HepG2 (cell line): ENCODE measurements at regions not wholly inside any gene's neighbourhood (a gene's known extent, or its start where the extent isn't known, plus 50 kb on each side); places are given as distances from the start of the nearest gene placed in this dataset.

Source experiments
- EZH2 ChIP-seq: conservative IDR thresholded peaks from 2 replicates; pipeline ENCODE4 v1.6.1; 2012; ENCODE audit warnings: mild to moderate bottlenecking, low read depth, low read length, moderate library complexity
- HCFC1 ChIP-seq: fragments of 150-350 bp; IDR thresholded peaks from 2 replicates; pipeline ENCODE4 v1.6.1; 2014; ENCODE audit warnings: low read depth, low read length
- MAX ChIP-seq: IDR thresholded peaks from 2 replicates; pipeline ENCODE4 v1.6.1; 2012; ENCODE audit warnings: inconsistent platforms
- NFYB ChIP-seq: sonication (generic); formaldehyde crosslinking; IDR thresholded peaks from 2 replicates; pipeline ENCODE4 v1.4.0; 2020; ENCODE audit warnings: missing genetic modification reagents
- TF ChIP-seq, protein P1 (sequence below): IDR thresholded peaks from 2 replicates; pipeline ENCODE4 v1.6.1; 2016; ENCODE audit warnings: missing compliant biosample characterization, missing genetic modification reagents, borderline replicate concordance

DNA sequence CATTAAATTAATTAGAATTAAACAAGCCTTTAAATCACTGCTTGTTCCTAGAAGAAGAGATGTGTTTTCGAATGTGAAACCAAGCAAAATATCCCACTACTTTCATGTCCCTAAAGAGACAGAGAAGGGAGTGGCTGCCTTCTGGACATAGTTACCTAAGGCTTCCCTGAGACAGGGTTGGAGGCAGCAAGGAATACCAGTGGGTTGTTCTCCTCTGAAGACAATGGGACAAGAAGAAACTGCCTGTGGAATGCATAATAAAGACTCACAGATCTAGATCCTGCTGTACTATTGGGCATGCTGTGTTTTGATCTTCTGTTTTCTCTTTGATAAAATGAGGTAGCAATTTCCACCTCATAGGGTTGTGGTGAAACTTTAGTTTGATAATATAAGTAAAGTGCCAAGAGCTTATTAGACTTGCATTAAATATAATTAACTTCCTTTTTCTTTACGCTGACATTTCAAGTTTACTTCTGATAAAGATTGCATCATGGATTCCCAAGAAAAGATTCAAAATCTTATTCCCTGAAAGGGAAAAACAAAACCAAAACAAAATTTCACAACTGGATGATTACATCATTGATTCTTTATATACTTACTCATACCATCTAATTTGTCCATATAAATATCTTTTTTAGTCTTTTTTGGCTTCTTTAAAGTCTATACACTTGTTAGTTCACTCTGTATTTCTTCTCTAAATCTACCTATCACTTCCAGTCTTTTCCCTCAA lies 621.3 kb downstream of the ETS1 start:
- TF ChIP-seq EZH2 (no peak), NFYB (CRISPR knock-in tag) (no peak), HCFC1 (no peak), MAX (no peak)
- TF ChIP-seq, protein P1, sequence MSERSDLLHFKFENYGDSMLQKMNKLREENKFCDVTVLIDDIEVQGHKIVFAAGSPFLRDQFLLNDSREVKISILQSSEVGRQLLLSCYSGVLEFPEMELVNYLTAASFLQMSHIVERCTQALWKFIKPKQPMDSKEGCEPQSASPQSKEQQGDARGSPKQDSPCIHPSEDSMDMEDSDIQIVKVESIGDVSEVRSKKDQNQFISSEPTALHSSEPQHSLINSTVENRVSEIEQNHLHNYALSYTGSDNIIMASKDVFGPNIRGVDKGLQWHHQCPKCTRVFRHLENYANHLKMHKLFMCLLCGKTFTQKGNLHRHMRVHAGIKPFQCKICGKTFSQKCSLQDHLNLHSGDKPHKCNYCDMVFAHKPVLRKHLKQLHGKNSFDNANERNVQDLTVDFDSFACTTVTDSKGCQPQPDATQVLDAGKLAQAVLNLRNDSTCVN (CRISPR knock-in tag): no peak
